ENCODE measurements at regions not wholly inside any gene's neighbourhood (a gene's known extent, or its start where the extent isn't known, plus 50 kb on each side); places are given as distances from the start of the nearest gene placed in this dataset.

DNA sequence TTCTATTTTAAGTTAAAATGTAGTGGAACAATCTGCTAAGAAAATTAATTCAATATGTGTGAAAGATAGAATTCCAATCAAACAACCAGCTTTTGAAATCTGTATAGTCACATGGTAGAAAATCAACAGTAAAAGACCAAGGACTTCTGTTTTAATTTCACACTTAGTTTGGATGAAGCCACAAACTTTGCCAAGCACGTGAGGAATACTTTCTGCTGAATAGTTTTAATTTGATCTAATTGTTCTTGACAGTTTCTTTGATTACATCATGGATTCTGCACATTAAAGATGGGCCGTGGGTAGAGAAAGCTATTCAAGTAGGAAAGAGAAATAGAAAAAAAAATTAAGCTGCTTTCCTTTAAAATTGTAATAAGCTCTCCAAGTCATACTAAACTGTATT lies 137.9 kb upstream of the FAM241A start:
- H4K20me1 ChIP-seq (ENCODE audit: insufficient read depth) = no peaks in the 10 kb centered on the region
- no peak overlapping the region for H3K27ac ChIP-seq
- H3K4me3 ChIP-seq (IDR thresholded peaks at IDR 0.05; ENCODE audit: insufficient read depth, low read depth, low read length) = no peak overlapping the region
- H3K4me1 ChIP-seq (ENCODE audit: low read depth, poor library complexity, severe bottlenecking) = no peaks in the 10 kb centered on the region
- no peak overlapping the region for H3K4me2 ChIP-seq
- H3K79me2 ChIP-seq (ENCODE audit: insufficient read depth, low read depth) = no peaks in the 10 kb centered on the region
- no peaks in the 10 kb centered on the region for H3K36me3 ChIP-seq (ENCODE audit: insufficient read depth)
- H3K27me3 ChIP-seq (ENCODE audit: insufficient read depth, low read depth) = no peaks in the 10 kb centered on the region
- H2AFZ ChIP-seq (ENCODE audit: low read depth) = no peak overlapping the region
- no peak overlapping the region for H3K9ac ChIP-seq
- TF ChIP-seq CTCF (conservative IDR thresholded peaks at IDR 0.05; ENCODE audit: low read depth, low read length) = no peak

- Histone ChIP-seq H3K9ac (no peak overlapping the region), H3K79me2 (ENCODE audit: insufficient read depth, low read depth) (no peaks in the 10 kb centered on the region), H3K27ac (no peak overlapping the region), H3K27me3 (ENCODE audit: insufficient read depth, low read depth) (no peaks in the 10 kb centered on the region), H2AFZ (ENCODE audit: low read depth) (no peak overlapping the region), H3K36me3 (ENCODE audit: insufficient read depth) (no peaks in the 10 kb centered on the region), H3K4me3 (IDR thresholded peaks at IDR 0.05; ENCODE audit: insufficient read depth, low read depth, low read length) (no peak overlapping the region), H4K20me1 (ENCODE audit: insufficient read depth) (no peaks in the 10 kb centered on the region), H3K4me1 (ENCODE audit: low read depth, poor library complexity, severe bottlenecking) (no peaks in the 10 kb centered on the region), H3K4me2 (no peak overlapping the region)
- no peak for TF ChIP-seq CTCF (conservative IDR thresholded peaks at IDR 0.05; ENCODE audit: low read depth, low read length)
Measured at GRCh38 chr4:112015960-112016359, 129.3 kb upstream of the FAM241A start.

- no peak for TF ChIP-seq CTCF (conservative IDR thresholded peaks at IDR 0.05; ENCODE audit: low read depth, low read length)
- H3K27ac ChIP-seq = no peak overlapping the region
- no peaks in the 10 kb centered on the region for H4K20me1 ChIP-seq (ENCODE audit: insufficient read depth)
- no peaks in the 10 kb centered on the region for H3K36me3 ChIP-seq (ENCODE audit: insufficient read depth)
- no peaks in the 10 kb centered on the region for H3K27me3 ChIP-seq (ENCODE audit: insufficient read depth, low read depth)
- no peak overlapping the region for H3K4me2 ChIP-seq
- no peak overlapping the region for H2AFZ ChIP-seq (ENCODE audit: low read depth)
- H3K4me3 ChIP-seq (IDR thresholded peaks at IDR 0.05; ENCODE audit: insufficient read depth, low read depth, low read length) = no peak overlapping the region
- H3K79me2 ChIP-seq (ENCODE audit: insufficient read depth, low read depth) = no peaks in the 10 kb centered on the region
- no peak overlapping the region for H3K9ac ChIP-seq
- no peaks in the 10 kb centered on the region for H3K4me1 ChIP-seq (ENCODE audit: low read depth, poor library complexity, severe bottlenecking)
Measured at GRCh38 chr4:112023402-112023950, 121.8 kb upstream of the FAM241A start.

DNA sequence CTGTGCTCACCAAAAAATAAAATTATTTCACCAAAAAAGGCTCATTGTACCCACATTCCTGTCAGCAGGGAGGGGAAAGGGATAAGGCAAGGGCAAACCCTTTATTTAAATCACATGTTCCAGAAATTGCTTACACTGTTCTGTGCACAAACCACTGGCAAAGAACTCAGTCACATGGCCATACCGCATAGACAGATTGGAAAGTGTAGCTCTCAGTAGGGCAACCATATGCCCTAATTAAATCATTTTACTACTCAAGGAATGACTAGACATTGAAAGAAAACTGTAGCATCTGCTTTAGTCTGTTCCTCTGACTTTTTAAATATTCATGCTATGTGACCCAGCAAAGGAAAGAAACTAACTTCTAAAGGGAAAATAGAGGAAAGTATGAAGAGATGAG lies 119.2 kb upstream of the FAM241A start:
- H2AFZ ChIP-seq (ENCODE audit: low read depth) = no peak overlapping the region
- no peak overlapping the region for H3K4me2 ChIP-seq
- no peak overlapping the region for H3K4me3 ChIP-seq (IDR thresholded peaks at IDR 0.05; ENCODE audit: insufficient read depth, low read depth, low read length)
- H3K9ac ChIP-seq = no peak overlapping the region
- H3K79me2 ChIP-seq (ENCODE audit: insufficient read depth, low read depth) = no peaks in the 10 kb centered on the region
- no peaks in the 10 kb centered on the region for H3K36me3 ChIP-seq (ENCODE audit: insufficient read depth)
- TF ChIP-seq CTCF (conservative IDR thresholded peaks at IDR 0.05; ENCODE audit: low read depth, low read length) = no peak
- no peaks in the 10 kb centered on the region for H3K27me3 ChIP-seq (ENCODE audit: insufficient read depth, low read depth)
- H3K4me1 ChIP-seq (ENCODE audit: low read depth, poor library complexity, severe bottlenecking) = no peaks in the 10 kb centered on the region
- H4K20me1 ChIP-seq (ENCODE audit: insufficient read depth) = no peaks in the 10 kb centered on the region
- no peak overlapping the region for H3K27ac ChIP-seq
